Activated naive CD8-positive, alpha-beta T cell treated with anti-CD3 and anti-CD28 coated beads for 36 hours (primary cell): ENCODE measurements at regions not wholly inside any gene's neighbourhood (a gene's known extent, or its start where the extent isn't known, plus 50 kb on each side); places are given as distances from the start of the nearest gene placed in this dataset.

ENCODE experiments used
- DNase-seq: peaks from one replicate; pipeline ENCODE4 v3.0.0; 2021
- H3K27ac Mint-ChIP-seq: one replicate; pipeline ENCODE4 v1.8.0; 2022; ENCODE audit warnings: mild to moderate bottlenecking, moderate library complexity, mixed read lengths
- H3K27me3 Mint-ChIP-seq: one replicate; pipeline ENCODE4 v1.8.0; 2022; ENCODE audit warnings: mild to moderate bottlenecking, mixed read lengths
- H3K36me3 Mint-ChIP-seq: one replicate; pipeline ENCODE4 v1.8.0; 2021; ENCODE audit warnings: mild to moderate bottlenecking, mixed read lengths
- H3K4me1 Mint-ChIP-seq: one replicate; pipeline ENCODE4 v1.8.0; 2021; ENCODE audit warnings: mixed read lengths
- H3K4me3 Mint-ChIP-seq: one replicate; pipeline ENCODE4 v1.8.0; 2022; ENCODE audit warnings: mild to moderate bottlenecking, moderate library complexity, mixed read lengths
- H3K9me3 Mint-ChIP-seq: one replicate; pipeline ENCODE4 v1.8.0; 2022; ENCODE audit warnings: mixed read lengths

DNA sequence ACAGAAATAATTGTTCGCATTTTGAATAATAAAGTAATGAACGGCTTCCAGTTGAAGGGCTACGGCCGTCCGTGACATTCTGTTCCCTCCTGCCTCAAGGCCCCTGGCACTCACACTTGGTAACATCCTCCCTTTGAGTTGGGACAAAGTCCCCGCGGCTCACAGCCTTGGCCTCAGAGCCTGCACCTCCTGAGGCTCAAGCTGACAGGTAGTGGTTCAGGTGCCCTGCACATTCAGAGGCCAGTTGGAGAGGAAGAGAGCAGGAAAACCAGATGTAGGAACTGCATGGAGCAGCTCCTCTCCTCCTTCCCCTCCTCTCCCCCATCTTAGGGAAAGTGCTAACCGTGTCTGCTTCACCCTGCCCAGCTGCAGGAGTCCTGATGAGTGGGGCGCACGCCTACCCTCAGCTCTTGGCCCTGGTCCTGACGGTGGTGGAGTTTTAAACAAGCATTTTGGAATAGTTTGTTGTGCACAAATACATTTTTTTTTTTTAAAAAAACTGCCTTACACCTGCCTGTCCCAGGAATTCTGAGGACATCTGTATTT lies 393.1 kb downstream of the SMOC2 start:
- Mint-ChIP-seq H3K9me3 (no peaks in the 10 kb centered on the region), H3K27ac (no peak overlapping the region), H3K36me3 (no peaks in the 10 kb centered on the region), H3K27me3 (peaks cover 12% of the 10 kb centered on the region), H3K4me3 (no peak overlapping the region), H3K4me1 (no peaks in the 10 kb centered on the region)
- no peak for DNase-seq

DNA sequence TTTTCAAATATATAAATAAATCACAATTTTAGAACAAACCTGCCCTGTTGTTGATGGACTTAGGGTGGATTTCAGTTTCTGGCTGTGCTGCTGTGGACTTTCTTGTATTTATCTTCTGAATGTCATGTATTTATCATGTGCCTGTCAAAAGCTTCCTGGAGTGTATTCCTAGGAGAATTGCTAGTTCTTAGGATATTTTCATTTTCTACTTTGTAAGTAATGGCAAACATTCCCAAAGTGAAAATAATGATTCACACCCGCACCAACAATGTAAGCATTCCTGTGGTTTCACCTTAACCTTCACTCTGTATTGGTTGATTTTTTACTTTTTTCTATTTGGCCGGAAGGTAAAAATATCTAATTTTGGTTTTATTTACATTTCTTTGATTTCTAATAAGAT lies 387.8 kb downstream of the SMOC2 start:
- no peak overlapping the region for H3K27ac Mint-ChIP-seq
- H3K9me3 Mint-ChIP-seq, result no peaks in the 10 kb centered on the region
- H3K27me3 Mint-ChIP-seq, result no peaks in the 10 kb centered on the region
- no peaks in the 10 kb centered on the region for H3K4me1 Mint-ChIP-seq
- no peak for DNase-seq
- H3K36me3 Mint-ChIP-seq, result no peaks in the 10 kb centered on the region
- H3K4me3 Mint-ChIP-seq, result no peak overlapping the region

DNA sequence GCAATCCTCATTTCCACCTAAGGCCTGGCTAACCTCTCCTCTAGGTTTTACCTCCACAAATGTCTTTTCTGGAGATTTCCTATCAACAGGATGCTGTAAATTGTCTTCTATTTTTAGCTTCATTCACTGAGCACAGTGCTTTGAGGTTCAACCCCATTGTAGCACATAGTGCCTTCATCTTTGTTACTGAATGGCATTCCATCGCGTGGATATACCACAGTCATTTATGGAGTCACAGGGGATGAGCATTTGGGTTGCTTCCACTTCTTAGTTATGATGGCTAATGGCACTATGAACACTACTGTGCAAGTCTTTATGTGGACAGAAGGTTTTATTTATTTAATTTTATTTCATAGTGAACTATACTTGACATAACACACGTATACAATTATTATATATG lies 387.1 kb downstream of the SMOC2 start:
- H3K36me3 Mint-ChIP-seq, result no peaks in the 10 kb centered on the region
- H3K4me1 Mint-ChIP-seq, result no peaks in the 10 kb centered on the region
- H3K27me3 Mint-ChIP-seq, result no peaks in the 10 kb centered on the region

DNA sequence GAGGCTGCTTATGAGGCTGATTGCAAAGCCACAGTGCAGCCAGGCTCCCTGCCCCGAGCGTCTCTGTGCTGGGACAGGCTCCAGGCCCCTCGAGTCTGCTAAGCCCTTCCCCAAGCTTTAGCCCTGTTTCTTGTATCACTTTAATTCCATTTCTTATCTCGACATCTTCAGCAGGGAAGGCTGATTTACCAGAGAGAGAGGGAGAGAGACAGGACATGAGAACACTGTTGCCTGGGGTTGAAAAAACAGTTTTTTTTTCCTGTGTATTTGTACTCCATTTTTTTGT lies 386.5 kb downstream of the SMOC2 start:
- Mint-ChIP-seq H3K4me3 (no peak overlapping the region), H3K27me3 (no peaks in the 10 kb centered on the region), H3K4me1 (no peaks in the 10 kb centered on the region), H3K27ac (no peak overlapping the region), H3K9me3 (no peaks in the 10 kb centered on the region), H3K36me3 (no peaks in the 10 kb centered on the region)
- no peak for DNase-seq

More for the DNA sequence above, 387.1 kb downstream of the SMOC2 start:
- Mint-ChIP-seq H3K4me3 (no peak overlapping the region), H3K9me3 (no peaks in the 10 kb centered on the region), H3K27ac (no peak overlapping the region)
- no peak for DNase-seq

DNA sequence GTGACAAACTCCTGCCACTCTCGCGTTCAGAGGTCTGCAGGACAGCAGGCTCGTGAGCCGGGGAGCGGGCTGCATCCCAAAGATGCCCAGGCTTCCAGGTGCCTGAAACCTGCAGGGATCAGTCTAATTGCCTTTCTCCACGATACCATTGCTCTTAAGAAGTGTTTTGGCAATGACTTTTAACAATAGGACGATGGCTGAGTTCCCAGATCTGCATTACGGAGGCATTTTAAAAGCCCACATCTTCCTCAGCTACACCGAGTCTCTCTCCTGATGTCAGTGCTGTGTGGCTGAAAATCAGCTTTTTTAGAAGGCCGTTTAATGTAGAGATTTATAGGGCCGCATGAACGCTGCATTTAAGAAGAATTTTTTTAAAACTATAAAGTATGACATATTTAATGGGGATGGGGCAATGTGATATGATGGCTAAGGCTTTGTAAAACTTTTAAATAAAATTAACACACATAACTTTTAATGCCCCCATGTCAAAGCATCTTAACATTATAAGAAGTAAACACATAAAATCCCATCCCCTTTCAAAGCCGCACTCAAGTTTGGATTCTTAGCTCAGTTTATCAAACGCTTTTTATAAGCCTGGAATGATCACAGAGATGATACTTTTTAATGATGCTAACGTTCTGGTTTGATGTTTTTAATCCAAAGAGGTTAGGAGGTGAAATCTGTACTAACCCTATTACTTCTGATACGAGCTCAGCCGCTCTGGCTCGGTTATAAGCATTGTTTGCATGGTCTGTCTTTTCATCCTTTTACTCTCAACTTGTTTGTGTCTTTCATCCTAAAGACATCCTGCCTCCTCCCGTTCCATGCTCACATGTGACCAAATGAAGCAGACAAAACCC lies 386.0 kb downstream of the SMOC2 start:
- Mint-ChIP-seq H3K27ac (no peak overlapping the region), H3K4me3 (no peak overlapping the region), H3K9me3 (no peaks in the 10 kb centered on the region), H3K36me3 (no peaks in the 10 kb centered on the region), H3K27me3 (no peaks in the 10 kb centered on the region), H3K4me1 (no peaks in the 10 kb centered on the region)
- no peak for DNase-seq

DNA sequence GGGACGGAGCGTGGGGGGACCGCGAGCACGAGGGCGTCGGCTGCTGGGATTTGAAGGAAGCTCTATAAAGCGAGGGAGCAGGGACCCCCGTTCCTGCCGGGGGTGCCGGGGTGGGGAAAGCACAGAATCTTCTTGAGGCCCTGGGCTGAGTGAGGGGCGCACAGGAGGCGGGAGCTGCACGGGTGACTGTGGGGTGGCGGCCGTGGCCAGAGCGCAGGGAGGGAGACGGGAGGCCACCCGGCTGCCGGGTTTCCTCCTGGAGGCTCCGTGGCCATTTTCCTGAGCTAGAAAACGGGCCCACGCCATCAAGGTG lies 385.1 kb downstream of the SMOC2 start:
- H3K4me1 Mint-ChIP-seq, result no peaks in the 10 kb centered on the region
- no peaks in the 10 kb centered on the region for H3K27me3 Mint-ChIP-seq
- no peaks in the 10 kb centered on the region for H3K9me3 Mint-ChIP-seq
- H3K36me3 Mint-ChIP-seq, result no peaks in the 10 kb centered on the region
- H3K27ac Mint-ChIP-seq, result no peak overlapping the region
- no peak for DNase-seq
- no peak overlapping the region for H3K4me3 Mint-ChIP-seq

DNA sequence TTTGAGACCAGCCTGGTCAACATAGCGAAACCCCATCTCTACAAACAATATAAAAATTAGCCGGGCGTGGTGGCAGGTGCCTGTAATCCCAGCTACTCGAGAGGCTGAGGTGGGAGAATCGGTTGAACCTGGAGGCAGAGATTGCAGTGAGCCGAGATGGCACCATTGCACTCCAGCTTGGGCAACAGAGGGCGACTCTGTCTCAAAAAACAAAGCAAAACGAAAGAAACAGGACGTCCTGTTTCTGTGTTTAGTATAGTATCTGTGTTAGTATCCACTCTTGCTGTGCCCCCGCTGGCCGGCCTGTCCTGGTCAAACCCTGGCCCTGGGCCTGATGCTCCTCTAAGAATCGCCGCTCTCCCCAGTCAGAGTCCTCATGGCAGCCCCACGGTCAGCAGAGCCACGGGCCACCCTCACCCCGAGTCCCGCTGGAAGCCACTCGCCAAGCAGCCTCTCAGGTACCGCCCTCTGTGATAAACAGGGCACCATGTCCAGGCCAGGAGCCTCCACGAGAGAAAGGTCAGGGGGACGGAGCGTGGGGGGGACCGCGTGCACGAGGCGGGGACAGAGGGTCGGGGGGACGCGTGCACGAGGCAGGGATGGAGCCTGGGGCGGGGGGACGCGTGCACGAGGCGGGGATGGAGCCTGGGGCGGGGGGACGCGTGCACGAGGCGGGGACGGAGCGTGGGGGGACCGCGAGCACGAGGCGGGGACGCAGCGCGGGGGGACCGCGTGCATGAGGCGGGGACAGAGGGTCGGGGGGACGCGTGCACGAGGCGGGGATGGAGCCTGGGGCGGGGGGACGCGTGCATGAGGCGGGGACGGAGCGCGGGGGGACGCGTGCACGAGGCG lies 384.5 kb downstream of the SMOC2 start:
- Mint-ChIP-seq H3K36me3 (no peaks in the 10 kb centered on the region), H3K9me3 (no peaks in the 10 kb centered on the region), H3K27me3 (no peaks in the 10 kb centered on the region), H3K4me1 (no peaks in the 10 kb centered on the region), H3K27ac (no peak overlapping the region), H3K4me3 (no peak overlapping the region)
- no peak for DNase-seq

DNA sequence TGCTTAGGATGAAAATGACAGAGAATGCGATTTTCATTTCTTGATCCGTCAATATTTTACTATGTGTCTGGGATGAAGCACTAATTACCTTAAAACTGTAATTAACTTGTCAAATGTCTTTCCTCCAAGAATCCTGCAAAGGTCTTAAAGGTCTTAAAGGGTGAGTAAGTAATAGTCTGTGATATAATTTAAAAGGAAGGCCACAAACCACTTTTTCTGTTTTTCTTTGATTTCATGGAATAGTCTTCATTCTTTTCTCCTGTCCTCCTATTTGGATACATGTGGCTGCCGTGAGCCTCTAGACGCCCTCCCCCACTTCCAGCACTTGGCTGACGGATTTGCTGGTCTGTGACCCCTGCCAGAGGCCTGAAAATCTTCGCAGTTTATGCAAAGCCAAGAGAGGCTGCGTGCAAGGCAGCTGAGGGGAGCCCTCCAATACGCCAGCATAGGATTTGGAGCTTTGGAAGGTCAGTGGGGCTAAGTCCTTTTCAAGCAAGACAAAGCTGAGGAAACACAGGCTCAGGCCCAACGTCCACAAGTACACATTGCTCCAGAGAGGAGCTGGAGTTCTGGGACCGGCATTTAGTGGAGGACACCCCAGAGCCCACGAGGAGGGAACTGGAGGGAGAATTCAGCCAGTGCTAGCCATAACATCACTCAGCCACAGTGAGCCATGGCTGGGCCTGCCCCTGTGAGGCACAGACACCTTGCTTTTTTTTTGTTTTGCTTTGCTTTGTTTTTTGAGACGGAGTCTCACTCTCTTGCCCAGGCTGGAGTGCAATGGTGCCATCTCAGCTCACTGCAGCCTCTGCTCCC lies 382.6 kb downstream of the SMOC2 start:
- Mint-ChIP-seq H3K4me1 (no peaks in the 10 kb centered on the region), H3K27me3 (no peaks in the 10 kb centered on the region), H3K4me3 (no peak overlapping the region), H3K36me3 (no peaks in the 10 kb centered on the region), H3K9me3 (no peaks in the 10 kb centered on the region), H3K27ac (no peak overlapping the region)
- DNase-seq, result no peak

DNA sequence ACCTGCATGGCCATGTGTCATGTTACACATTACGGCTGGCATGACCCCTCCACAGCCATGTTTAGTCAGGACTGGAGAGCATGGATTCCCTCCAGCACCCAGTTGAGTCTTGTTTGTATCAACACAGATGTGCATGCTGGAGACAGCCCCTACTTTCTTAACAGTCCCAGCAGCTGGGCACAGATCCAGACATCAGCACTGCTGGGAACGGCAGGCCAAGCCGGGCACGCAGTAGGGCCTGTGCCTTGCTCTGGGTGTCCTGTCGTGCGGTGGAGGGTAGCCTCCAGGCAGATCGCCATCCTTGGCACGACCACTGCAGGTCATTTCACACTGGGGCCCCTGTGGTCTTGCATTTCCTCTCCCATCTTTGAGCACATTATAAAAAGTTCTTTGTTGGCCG lies 381.4 kb downstream of the SMOC2 start:
- Mint-ChIP-seq H3K36me3 (no peaks in the 10 kb centered on the region), H3K4me3 (no peak overlapping the region), H3K27ac (no peak overlapping the region), H3K9me3 (no peaks in the 10 kb centered on the region), H3K4me1 (no peaks in the 10 kb centered on the region), H3K27me3 (peaks cover 4% of the 10 kb centered on the region)
- no peak for DNase-seq

DNA sequence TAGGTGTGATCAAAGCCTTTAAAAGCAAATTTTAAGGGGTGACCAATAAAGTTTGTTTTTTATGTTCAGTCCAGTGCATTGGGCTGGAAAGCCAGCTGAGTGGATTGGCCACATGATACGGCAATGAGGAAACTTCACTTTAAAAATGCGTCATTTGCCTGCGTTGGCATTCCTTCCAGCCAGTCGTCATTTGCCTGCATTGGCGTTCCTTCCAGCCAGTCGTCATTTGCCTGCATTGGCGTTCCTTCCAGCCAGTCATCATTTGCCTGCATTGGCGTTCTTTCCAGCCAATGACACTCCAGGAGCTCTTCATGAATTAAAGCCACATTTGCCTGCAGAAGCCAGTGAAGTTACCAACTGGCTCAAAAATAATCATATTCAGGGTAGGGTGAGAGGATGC lies 378.6 kb downstream of the SMOC2 start:
- Mint-ChIP-seq H3K36me3 (no peaks in the 10 kb centered on the region), H3K4me3 (no peak overlapping the region), H3K27me3 (peaks cover 12% of the 10 kb centered on the region), H3K27ac (no peak overlapping the region), H3K9me3 (no peaks in the 10 kb centered on the region), H3K4me1 (no peaks in the 10 kb centered on the region)
- DNase-seq, result no peak

DNA sequence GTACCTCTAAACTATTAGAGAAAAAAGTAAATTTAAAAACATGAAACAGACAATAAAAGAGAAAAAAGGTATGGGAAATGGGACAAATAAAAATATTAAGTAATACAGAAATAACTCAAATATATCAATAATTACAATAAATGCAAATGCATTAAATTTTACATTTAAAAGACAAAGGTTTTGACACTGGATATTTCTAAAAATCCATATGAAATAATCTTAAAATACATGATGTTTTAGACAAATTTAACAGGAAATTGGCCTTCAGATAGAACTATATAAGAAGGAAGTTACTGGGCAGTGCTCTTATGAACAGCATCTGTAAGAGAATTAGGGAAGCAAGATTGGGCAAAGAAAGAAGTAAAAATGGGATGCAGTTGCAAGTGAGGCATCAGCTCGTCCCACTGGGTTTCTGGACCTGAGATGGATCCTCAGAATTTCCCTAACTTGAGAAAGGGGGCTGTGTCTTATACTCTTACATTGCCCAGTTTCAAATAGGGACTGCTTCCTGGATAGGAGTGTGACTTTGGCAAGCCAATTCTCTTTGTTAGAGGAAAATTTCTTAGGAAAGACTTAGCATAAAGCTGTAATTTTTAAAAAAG lies 376.7 kb downstream of the SMOC2 start:
- Mint-ChIP-seq H3K36me3 (no peaks in the 10 kb centered on the region), H3K4me1 (no peaks in the 10 kb centered on the region), H3K9me3 (no peaks in the 10 kb centered on the region), H3K4me3 (no peak overlapping the region), H3K27ac (no peak overlapping the region), H3K27me3 (peaks cover 17% of the 10 kb centered on the region)
- no peak for DNase-seq

DNA sequence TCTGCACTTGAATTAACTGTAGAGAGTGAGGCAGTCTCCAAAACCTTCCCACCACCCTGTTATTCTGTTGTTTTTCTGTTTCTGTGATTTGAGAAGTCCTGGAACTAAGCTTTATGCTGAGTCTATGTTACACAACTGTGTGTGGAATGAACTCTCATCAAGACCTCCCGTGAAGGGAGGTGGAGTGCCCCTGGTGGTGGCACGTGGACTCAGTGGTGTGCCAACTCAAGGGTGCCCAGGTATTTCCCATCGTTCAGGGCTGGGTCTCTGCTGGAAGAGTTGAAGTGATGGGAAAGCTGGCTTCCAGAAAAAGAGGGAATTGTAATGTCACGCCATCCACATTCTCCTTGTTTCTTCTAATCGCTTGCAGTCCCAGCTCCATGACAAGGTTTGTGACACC lies 374.2 kb downstream of the SMOC2 start:
- Mint-ChIP-seq H3K4me1 (no peaks in the 10 kb centered on the region), H3K27ac (no peak overlapping the region), H3K9me3 (no peaks in the 10 kb centered on the region), H3K27me3 (peaks cover 17% of the 10 kb centered on the region), H3K36me3 (no peaks in the 10 kb centered on the region), H3K4me3 (no peak overlapping the region)
- DNase-seq, result no peak

DNA sequence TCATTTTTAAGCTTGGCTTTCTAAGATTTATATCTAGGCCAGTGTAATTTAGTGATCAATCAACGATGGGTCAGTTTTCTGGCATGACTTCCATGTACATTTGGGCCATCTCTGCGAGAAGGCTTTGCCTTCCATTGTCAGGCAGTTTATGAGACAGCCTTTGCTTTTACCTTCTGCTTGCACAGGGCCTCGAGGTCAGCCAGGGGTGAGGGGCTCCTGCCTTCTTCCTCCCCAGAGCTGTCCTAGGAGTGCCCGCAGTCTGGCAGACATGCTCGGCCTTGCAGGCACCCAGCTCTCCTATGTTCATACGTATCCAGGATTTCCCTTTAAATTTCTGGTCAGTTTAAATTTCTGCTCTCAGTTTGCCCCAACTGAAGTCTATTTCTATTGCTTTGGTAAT lies 367.2 kb downstream of the SMOC2 start:
- no peaks in the 10 kb centered on the region for H3K4me1 Mint-ChIP-seq
- H3K27me3 Mint-ChIP-seq, result peaks cover 14% of the 10 kb centered on the region
- DNase-seq, result no peak
- H3K4me3 Mint-ChIP-seq, result no peak overlapping the region
- H3K27ac Mint-ChIP-seq, result no peak overlapping the region
- H3K9me3 Mint-ChIP-seq, result no peaks in the 10 kb centered on the region
- no peaks in the 10 kb centered on the region for H3K36me3 Mint-ChIP-seq

DNA sequence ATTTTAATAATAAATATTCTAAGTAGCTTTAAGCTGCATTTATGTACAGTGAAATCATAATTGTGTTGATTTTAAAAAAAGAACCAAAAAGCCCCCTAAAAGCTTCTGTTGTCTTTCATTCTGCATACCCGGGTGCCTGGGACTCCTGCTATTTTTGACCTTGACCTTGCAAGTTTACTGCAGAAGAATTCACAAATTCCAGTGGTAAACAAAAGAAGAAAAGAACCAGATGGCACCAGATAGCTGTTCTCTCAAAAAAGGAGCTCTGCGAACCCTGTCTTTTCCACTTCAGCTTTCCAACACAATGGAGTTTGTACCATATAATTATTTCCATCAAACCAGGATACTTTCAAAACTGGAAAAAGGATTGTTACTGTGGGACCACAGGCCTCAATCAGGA lies 363.3 kb downstream of the SMOC2 start:
- H3K4me3 Mint-ChIP-seq, result no peak overlapping the region
- H3K9me3 Mint-ChIP-seq, result no peaks in the 10 kb centered on the region
- H3K36me3 Mint-ChIP-seq, result no peaks in the 10 kb centered on the region
- H3K27me3 Mint-ChIP-seq, result peaks cover 21% of the 10 kb centered on the region
- no peak overlapping the region for H3K27ac Mint-ChIP-seq
- H3K4me1 Mint-ChIP-seq, result no peaks in the 10 kb centered on the region
- DNase-seq, result no peak

DNA sequence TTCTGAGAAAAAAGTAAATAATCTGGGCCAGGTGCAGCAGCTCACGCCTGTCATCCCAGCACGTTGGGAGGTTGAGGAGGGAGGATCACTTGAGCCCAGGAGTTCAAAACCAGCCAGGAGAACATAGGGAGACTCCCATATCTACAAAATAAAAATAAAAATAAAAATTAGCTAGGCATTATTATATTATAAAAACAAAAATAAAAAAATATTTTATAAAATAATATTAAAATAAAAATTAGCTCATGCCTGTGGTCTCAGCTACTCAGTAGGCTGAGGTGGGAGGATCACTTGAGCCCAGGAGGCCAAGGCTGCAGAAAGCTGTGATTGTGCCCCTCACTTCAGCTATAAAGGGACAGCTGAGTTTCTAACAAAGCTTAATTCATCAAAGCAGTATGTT lies 362.9 kb downstream of the SMOC2 start:
- DNase-seq, result no peak
- no peak overlapping the region for H3K27ac Mint-ChIP-seq
- H3K4me1 Mint-ChIP-seq, result no peaks in the 10 kb centered on the region
- no peak overlapping the region for H3K4me3 Mint-ChIP-seq
- no peaks in the 10 kb centered on the region for H3K9me3 Mint-ChIP-seq
- H3K27me3 Mint-ChIP-seq, result peaks cover 20% of the 10 kb centered on the region
- no peaks in the 10 kb centered on the region for H3K36me3 Mint-ChIP-seq
